K562 (cell line): ENCODE measurements at regions not wholly inside any gene's neighbourhood (a gene's known extent, or its start where the extent isn't known, plus 50 kb on each side); places are given as distances from the start of the nearest gene placed in this dataset.

ENCODE experiments used
- CTCF ChIP-seq, 3 experiments: IDR thresholded peaks in 2 of 3; conservative IDR thresholded peaks in 1 of 3; 2 replicates each; pipeline ENCODE4 v1.5.1; 2011 to 2012; ENCODE audit warnings: low read length in 3 of 3, mild to moderate bottlenecking in 3 of 3, control low read depth in 2 of 3, improper control_type of control experiment in 1 of 3, inconsistent platforms in 1 of 3, low read depth in 1 of 3, mixed read lengths in 1 of 3, moderate library complexity in 1 of 3; ENCODE audit not compliant: insufficient read depth in 2 of 3
- E2F1 ChIP-seq: sonication (generic); formaldehyde crosslinking; IDR thresholded peaks from 2 replicates; pipeline ENCODE4 v1.8.1; 2023; ENCODE audit warnings: mild to moderate bottlenecking, missing genetic modification reagents, moderate library complexity
- FOXP1 ChIP-seq: sonication (generic); formaldehyde crosslinking; IDR thresholded peaks from 2 replicates; pipeline ENCODE4 v1.8.0; 2022; ENCODE audit warnings: mild to moderate bottlenecking, missing genetic modification reagents
- HMG20B ChIP-seq: fragments of 250-450 bp; sonication (Bioruptor Pico); IDR thresholded peaks from 2 replicates; pipeline ENCODE4 v1.5.0; 2021; ENCODE audit warnings: mild to moderate bottlenecking
- MAX ChIP-seq: sonication (generic); formaldehyde crosslinking; IDR thresholded peaks from 2 replicates; pipeline ENCODE4 v1.9.0; 2022; ENCODE audit warnings: mild to moderate bottlenecking, missing genetic modification reagents
- POLR2A ChIP-seq: fragments of 450-650 bp; conservative IDR thresholded peaks from 2 replicates; pipeline ENCODE4 v1.6.1; 2016
- SAP30 ChIP-seq: fragments of 200-600 bp; sonication (generic); IDR thresholded peaks from 2 replicates; pipeline ENCODE4 v1.6.1; 2012; ENCODE audit warnings: borderline replicate concordance, low read depth, mild to moderate bottlenecking, moderate library complexity, low read length, control low read depth, inconsistent platforms; ENCODE audit not compliant: insufficient read depth, poor library complexity, severe bottlenecking
- TEAD2 ChIP-seq: fragments of 450-650 bp; IDR thresholded peaks from 2 replicates; pipeline ENCODE4 v1.6.1; 2016; ENCODE audit warnings: missing genetic modification characterization, control low read depth, missing compliant biosample characterization
- ZNF785 ChIP-seq: fragments of 250-450 bp; sonication (Bioruptor Pico); IDR thresholded peaks from 2 replicates; pipeline ENCODE4 v1.4.0; 2020; ENCODE audit warnings: mild to moderate bottlenecking

- TF ChIP-seq CTCF (IDR thresholded peaks at IDR 0.05 in 2 of 3, conservative IDR thresholded peaks at IDR 0.05 in 1 of 3; ENCODE audit: insufficient read depth in 2 of 3, low read depth in 1 of 3, low read length in 3 of 3): no peak
- no peak for TF ChIP-seq MAX (CRISPR knock-in tag)
- no peak for TF ChIP-seq HMG20B
- no peak for TF ChIP-seq SAP30
- TF ChIP-seq E2F1 (CRISPR knock-in tag): no peak
- TF ChIP-seq TEAD2 (tag): no peak
- no peak for TF ChIP-seq FOXP1 (CRISPR knock-in tag)
- no peak for TF ChIP-seq POLR2A
- TF ChIP-seq ZNF785 (CRISPR knock-in tag): no peak
Observed at GRCh38 chr6:14408446-14408845, 290.9 kb downstream of the CD83 start.
